Central memory CD8-positive, alpha-beta T cell (primary cell): ENCODE measurements at regions not wholly inside any gene's neighbourhood (a gene's known extent, or its start where the extent isn't known, plus 50 kb on each side); places are given as distances from the start of the nearest gene placed in this dataset.

Experiments
- ATAC-seq: fragments of 150-1000 bp; cut with Tn5 transposase; replicated peaks from 2 replicates; pipeline ENCODE4 v1.10.0; 2022; ENCODE audit warnings: mild to moderate bottlenecking, moderate FRiP score, moderate number of reproducible peaks; ENCODE audit not compliant: poor library complexity, severe bottlenecking; ENCODE audit errors: extremely low read depth
- DNase-seq, 2 donors: peaks; one replicate each; pipeline ENCODE4 v3.0.0; 2021; ENCODE audit warnings: low spot score in 2 of 2
- H3K27ac Mint-ChIP-seq: one replicate; pipeline ENCODE4 v1.8.0; 2022; ENCODE audit warnings: low read depth, mild to moderate bottlenecking, moderate library complexity, mixed read lengths
- H3K27me3 Mint-ChIP-seq: one replicate; pipeline ENCODE4 v1.8.0; 2022; ENCODE audit warnings: mixed read lengths
- H3K36me3 Mint-ChIP-seq: one replicate; pipeline ENCODE4 v1.8.0; 2022; ENCODE audit warnings: mild to moderate bottlenecking, moderate library complexity, mixed read lengths; ENCODE audit not compliant: insufficient read depth
- H3K4me1 Mint-ChIP-seq: one replicate; pipeline ENCODE4 v1.8.0; 2022; ENCODE audit warnings: mixed read lengths
- H3K4me3 Mint-ChIP-seq: one replicate; pipeline ENCODE4 v1.8.0; 2022; ENCODE audit warnings: mild to moderate bottlenecking, moderate library complexity, mixed read lengths
- H3K9me3 Mint-ChIP-seq: one replicate; pipeline ENCODE4 v1.8.0; 2022; ENCODE audit warnings: mixed read lengths

GRCh38 chr6:21468461-21468860 lies 125.1 kb upstream of the SOX4 start:
- no peaks in the 10 kb centered on the region for H3K9me3 Mint-ChIP-seq
- H3K27ac Mint-ChIP-seq: no peak overlapping the region
- H3K4me3 Mint-ChIP-seq: no peak overlapping the region
- ATAC-seq: no peak
- no peaks in the 10 kb centered on the region for H3K36me3 Mint-ChIP-seq
- H3K27me3 Mint-ChIP-seq: peaks cover 16% of the 10 kb centered on the region
- H3K4me1 Mint-ChIP-seq: no peaks in the 10 kb centered on the region
- no peak for DNase-seq

- H3K36me3 Mint-ChIP-seq: no peaks in the 10 kb centered on the region
- H3K9me3 Mint-ChIP-seq: no peaks in the 10 kb centered on the region
- no peaks in the 10 kb centered on the region for H3K4me1 Mint-ChIP-seq
- no peak for DNase-seq
- ATAC-seq: no peak
- no peak overlapping the region for H3K4me3 Mint-ChIP-seq
- H3K27ac Mint-ChIP-seq: no peak overlapping the region
- H3K27me3 Mint-ChIP-seq: peaks cover 16% of the 10 kb centered on the region
Measured at GRCh38 chr6:21469213-21469612, 124.3 kb upstream of the SOX4 start.

- Mint-ChIP-seq H3K4me1 (no peaks in the 10 kb centered on the region), H3K9me3 (no peaks in the 10 kb centered on the region), H3K27ac (no peak overlapping the region), H3K4me3 (no peak overlapping the region), H3K27me3 (peaks cover 44% of the 10 kb centered on the region), H3K36me3 (no peaks in the 10 kb centered on the region)
- no peak for DNase-seq
- no peak for ATAC-seq
Measured at GRCh38 chr6:21476112-21476511, 117.4 kb upstream of the SOX4 start.

- Mint-ChIP-seq H3K4me3 (no peak overlapping the region), H3K9me3 (no peaks in the 10 kb centered on the region)
Measured at GRCh38 chr6:21478411-21478810, 115.1 kb upstream of the SOX4 start.

GRCh38 chr6:21478883-21479539 lies 114.5 kb upstream of the SOX4 start:
- H3K9me3 Mint-ChIP-seq: no peaks in the 10 kb centered on the region
- no peak for DNase-seq
- H3K27ac Mint-ChIP-seq: no peak overlapping the region
- no peaks in the 10 kb centered on the region for H3K36me3 Mint-ChIP-seq
- H3K4me3 Mint-ChIP-seq: no peak overlapping the region
- ATAC-seq: no peak
- peaks cover 42% of the 10 kb centered on the region for H3K27me3 Mint-ChIP-seq
- no peaks in the 10 kb centered on the region for H3K4me1 Mint-ChIP-seq

More at GRCh38 chr6:21478411-21478810, 115.1 kb upstream of the SOX4 start:
- H3K4me1 Mint-ChIP-seq: no peaks in the 10 kb centered on the region
- no peak for DNase-seq
- no peak for ATAC-seq
- H3K27ac Mint-ChIP-seq: no peak overlapping the region
- H3K27me3 Mint-ChIP-seq: peaks cover 42% of the 10 kb centered on the region
- H3K36me3 Mint-ChIP-seq: no peaks in the 10 kb centered on the region

GRCh38 chr6:21486115-21486514 lies 107.4 kb upstream of the SOX4 start:
- ATAC-seq (no peak), DNase-seq (no peak)
- Mint-ChIP-seq H3K4me3 (no peak overlapping the region), H3K4me1 (no peaks in the 10 kb centered on the region), H3K9me3 (no peaks in the 10 kb centered on the region), H3K27ac (no peak overlapping the region), H3K36me3 (peaks cover 1% of the 10 kb centered on the region), H3K27me3 (peaks cover 30% of the 10 kb centered on the region)

- H3K9me3 Mint-ChIP-seq: peaks cover 3% of the 10 kb centered on the region
- ATAC-seq (no peak), DNase-seq (no peak)
- no peaks in the 10 kb centered on the region for H3K36me3 Mint-ChIP-seq
- H3K27ac Mint-ChIP-seq: no peak overlapping the region
- H3K4me1 Mint-ChIP-seq: no peaks in the 10 kb centered on the region
- no peak overlapping the region for H3K4me3 Mint-ChIP-seq
- H3K27me3 Mint-ChIP-seq: peaks cover 16% of the 10 kb centered on the region
Measured at GRCh38 chr6:21489826-21490225, 103.7 kb upstream of the SOX4 start.

GRCh38 chr6:21491955-21492354 lies 101.6 kb upstream of the SOX4 start:
- Mint-ChIP-seq H3K36me3 (no peaks in the 10 kb centered on the region), H3K4me1 (no peaks in the 10 kb centered on the region)
- no peak for DNase-seq

GRCh38 chr6:21494505-21494904 lies 99.0 kb upstream of the SOX4 start:
- no peaks in the 10 kb centered on the region for H3K4me1 Mint-ChIP-seq
- no peak overlapping the region for H3K27ac Mint-ChIP-seq
- no peak for DNase-seq
- H3K9me3 Mint-ChIP-seq: peaks cover 5% of the 10 kb centered on the region
- no peak for ATAC-seq
- H3K27me3 Mint-ChIP-seq: no peaks in the 10 kb centered on the region
- no peaks in the 10 kb centered on the region for H3K36me3 Mint-ChIP-seq
- H3K4me3 Mint-ChIP-seq: no peak overlapping the region

More at GRCh38 chr6:21491955-21492354, 101.6 kb upstream of the SOX4 start:
- H3K27me3 Mint-ChIP-seq: peaks cover 6% of the 10 kb centered on the region
- ATAC-seq: no peak
- H3K27ac Mint-ChIP-seq: no peak overlapping the region
- H3K4me3 Mint-ChIP-seq: no peak overlapping the region
- peaks cover 5% of the 10 kb centered on the region for H3K9me3 Mint-ChIP-seq

- H3K4me1 Mint-ChIP-seq: no peaks in the 10 kb centered on the region
- H3K27me3 Mint-ChIP-seq: peaks cover 15% of the 10 kb centered on the region
- ATAC-seq: no peak
Measured at GRCh38 chr6:21496196-21496595, 97.4 kb upstream of the SOX4 start.

GRCh38 chr6:21496706-21497105 lies 96.8 kb upstream of the SOX4 start:
- peaks cover 18% of the 10 kb centered on the region for H3K27me3 Mint-ChIP-seq
- H3K4me1 Mint-ChIP-seq: no peaks in the 10 kb centered on the region
- H3K9me3 Mint-ChIP-seq: peaks cover 5% of the 10 kb centered on the region
- ATAC-seq (no peak), DNase-seq (no peak)
- no peak overlapping the region for H3K4me3 Mint-ChIP-seq
- no peaks in the 10 kb centered on the region for H3K36me3 Mint-ChIP-seq
- H3K27ac Mint-ChIP-seq: no peak overlapping the region

More at GRCh38 chr6:21496196-21496595, 97.4 kb upstream of the SOX4 start:
- Mint-ChIP-seq H3K27ac (no peak overlapping the region), H3K4me3 (no peak overlapping the region), H3K36me3 (no peaks in the 10 kb centered on the region), H3K9me3 (peaks cover 5% of the 10 kb centered on the region)
- DNase-seq: no peak

GRCh38 chr6:21500314-21501020 lies 93.1 kb upstream of the SOX4 start:
- H3K36me3 Mint-ChIP-seq: no peaks in the 10 kb centered on the region
- no peak for DNase-seq
- H3K27ac Mint-ChIP-seq: no peak overlapping the region
- H3K4me3 Mint-ChIP-seq: no peak overlapping the region
- no peaks in the 10 kb centered on the region for H3K9me3 Mint-ChIP-seq
- ATAC-seq: no peak
- no peaks in the 10 kb centered on the region for H3K4me1 Mint-ChIP-seq
- H3K27me3 Mint-ChIP-seq: peaks cover 18% of the 10 kb centered on the region

- Mint-ChIP-seq H3K27ac (no peak overlapping the region), H3K4me1 (no peaks in the 10 kb centered on the region), H3K27me3 (peaks cover 18% of the 10 kb centered on the region), H3K9me3 (no peaks in the 10 kb centered on the region), H3K4me3 (no peak overlapping the region), H3K36me3 (no peaks in the 10 kb centered on the region)
- ATAC-seq: no peak
- DNase-seq: no peak
Measured at GRCh38 chr6:21501021-21501354, 92.6 kb upstream of the SOX4 start.
